ENCODE measurements at regions not wholly inside any gene's neighbourhood (a gene's known extent, or its start where the extent isn't known, plus 50 kb on each side); places are given as distances from the start of the nearest gene placed in this dataset.
"Not testable (repeated sequence)": the region's sequence is repeated elsewhere in the genome, so short reads cannot be mapped to it uniquely, and the experiment has no call there.

- DNase-seq, result no peak
Measured at GRCh38 chr9:26142631-26143030, 464.4 kb upstream of the TUSC1 start.

- no peak for DNase-seq
Measured at GRCh38 chr9:26142201-26142600, 464.0 kb upstream of the TUSC1 start.

GRCh38 chr9:26133537-26133936 lies 455.3 kb upstream of the TUSC1 start:
- no peak for DNase-seq

- DNase-seq, result no peak
Measured at GRCh38 chr9:26132746-26133312, 454.6 kb upstream of the TUSC1 start.

GRCh38 chr9:26131886-26132285 lies 453.6 kb upstream of the TUSC1 start:
- no peak for DNase-seq

GRCh38 chr9:26129217-26129616 lies 451.0 kb upstream of the TUSC1 start:
- no peak for DNase-seq

GRCh38 chr9:26125693-26126092 lies 447.4 kb upstream of the TUSC1 start:
- no peak for DNase-seq

- not testable (repeated sequence) for DNase-seq
Measured at GRCh38 chr9:26116085-26116484, 437.8 kb upstream of the TUSC1 start.

GRCh38 chr9:26112724-26113123 lies 434.5 kb upstream of the TUSC1 start:
- no peak for DNase-seq

- DNase-seq, result no peak
Measured at GRCh38 chr9:26086396-26086795, 408.2 kb upstream of the TUSC1 start.

- DNase-seq, result no peak
Measured at GRCh38 chr9:26081847-26082246, 403.6 kb upstream of the TUSC1 start.

- DNase-seq, result no peak
Measured at GRCh38 chr9:26078706-26079105, 400.5 kb upstream of the TUSC1 start.

GRCh38 chr9:26077860-26078259 lies 399.6 kb upstream of the TUSC1 start:
- no peak for DNase-seq

GRCh38 chr9:26067608-26068007 lies 389.4 kb upstream of the TUSC1 start:
- DNase-seq, result no peak

GRCh38 chr9:26066237-26066636 lies 388.0 kb upstream of the TUSC1 start:
- no peak for DNase-seq

- DNase-seq, result no peak
Measured at GRCh38 chr9:26061948-26062575, 383.8 kb upstream of the TUSC1 start.

GRCh38 chr9:26058111-26058895 lies 380.1 kb upstream of the TUSC1 start:
- DNase-seq, result no peak

- DNase-seq, result no peak
Measured at GRCh38 chr9:26057050-26057449, 378.8 kb upstream of the TUSC1 start.

- no peak for DNase-seq
Measured at GRCh38 chr9:26054600-26055520, 376.6 kb upstream of the TUSC1 start.

- no peak for DNase-seq
Measured at GRCh38 chr9:26053954-26054353, 375.7 kb upstream of the TUSC1 start.

GRCh38 chr9:26043431-26043830 lies 365.2 kb upstream of the TUSC1 start:
- no peak for DNase-seq

GRCh38 chr9:26034786-26035185 lies 356.5 kb upstream of the TUSC1 start:
- DNase-seq, result no peak

GRCh38 chr9:26033336-26033735 lies 355.1 kb upstream of the TUSC1 start:
- DNase-seq, result no peak

Measured in DMS 273 treated with DMSO at 0.1 percent for 48 hours (cell line).